ENCODE measurements at regions not wholly inside any gene's neighbourhood (a gene's known extent, or its start where the extent isn't known, plus 50 kb on each side); places are given as distances from the start of the nearest gene placed in this dataset.

DNA sequence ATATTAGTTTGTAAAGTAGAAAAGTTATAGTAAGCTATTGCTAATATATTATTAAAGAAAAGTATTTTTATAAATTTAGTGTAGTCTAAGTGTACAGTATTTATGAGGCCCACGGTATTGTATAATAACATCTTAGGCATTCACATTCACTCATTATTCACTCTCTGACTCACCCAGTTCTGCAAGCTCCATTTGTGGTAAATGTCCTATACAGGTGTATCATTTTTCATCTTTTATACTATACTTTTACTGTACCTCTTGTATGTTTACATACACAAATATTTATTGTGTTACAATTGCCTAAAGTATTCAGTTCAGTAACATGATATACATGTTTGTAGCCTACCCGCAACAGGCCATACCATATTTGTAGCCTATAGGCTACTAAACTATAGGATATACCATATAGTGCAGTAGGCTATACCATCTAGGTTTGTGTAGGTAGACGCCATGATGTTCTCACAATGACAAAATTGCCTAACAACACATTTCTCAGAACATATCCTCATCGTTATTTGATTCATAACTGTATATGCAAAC is 246.8 kb upstream of the ALCAM start:
- no peaks in the 10 kb centered on the region for H3K27me3 Mint-ChIP-seq (ENCODE audit: low read depth)
- peaks cover 1% of the 10 kb centered on the region for H3K36me3 Mint-ChIP-seq (ENCODE audit: low read depth)
- TF ChIP-seq, protein P1, sequence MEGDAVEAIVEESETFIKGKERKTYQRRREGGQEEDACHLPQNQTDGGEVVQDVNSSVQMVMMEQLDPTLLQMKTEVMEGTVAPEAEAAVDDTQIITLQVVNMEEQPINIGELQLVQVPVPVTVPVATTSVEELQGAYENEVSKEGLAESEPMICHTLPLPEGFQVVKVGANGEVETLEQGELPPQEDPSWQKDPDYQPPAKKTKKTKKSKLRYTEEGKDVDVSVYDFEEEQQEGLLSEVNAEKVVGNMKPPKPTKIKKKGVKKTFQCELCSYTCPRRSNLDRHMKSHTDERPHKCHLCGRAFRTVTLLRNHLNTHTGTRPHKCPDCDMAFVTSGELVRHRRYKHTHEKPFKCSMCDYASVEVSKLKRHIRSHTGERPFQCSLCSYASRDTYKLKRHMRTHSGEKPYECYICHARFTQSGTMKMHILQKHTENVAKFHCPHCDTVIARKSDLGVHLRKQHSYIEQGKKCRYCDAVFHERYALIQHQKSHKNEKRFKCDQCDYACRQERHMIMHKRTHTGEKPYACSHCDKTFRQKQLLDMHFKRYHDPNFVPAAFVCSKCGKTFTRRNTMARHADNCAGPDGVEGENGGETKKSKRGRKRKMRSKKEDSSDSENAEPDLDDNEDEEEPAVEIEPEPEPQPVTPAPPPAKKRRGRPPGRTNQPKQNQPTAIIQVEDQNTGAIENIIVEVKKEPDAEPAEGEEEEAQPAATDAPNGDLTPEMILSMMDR (IDR thresholded peaks at IDR 0.05) = no peak
- no peak for DNase-seq (ENCODE audit: low spot score)
- H3K4me3 Mint-ChIP-seq (ENCODE audit: unreplicated experiment) = no peak overlapping the region
- H3K27ac Mint-ChIP-seq (ENCODE audit: unreplicated experiment) = no peak overlapping the region
- H3K4me1 Mint-ChIP-seq (ENCODE audit: low read depth) = no peaks in the 10 kb centered on the region
- peaks cover 4% of the 10 kb centered on the region for H3K9me3 Mint-ChIP-seq (ENCODE audit: low read depth)

DNA sequence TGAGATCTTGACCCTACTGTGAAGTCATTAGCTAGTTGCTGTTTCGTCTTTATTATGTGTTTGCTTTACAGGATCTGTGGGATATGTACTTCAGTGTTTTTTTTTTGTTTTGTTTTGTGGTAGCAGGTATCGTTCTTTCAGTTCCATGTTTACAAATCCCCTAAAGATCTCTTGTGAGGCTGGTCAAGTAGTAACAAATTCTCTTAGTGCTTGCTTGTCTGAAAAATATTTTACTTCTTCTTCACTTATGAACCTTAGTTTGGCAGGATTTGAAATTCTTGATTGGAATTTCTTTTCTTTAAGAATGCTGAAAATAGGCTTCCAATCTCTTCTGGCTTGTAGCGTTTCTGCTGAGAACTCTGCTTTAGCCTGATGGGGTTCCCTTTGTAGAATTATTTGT is 235.8 kb upstream of the ALCAM start:
- H3K36me3 Mint-ChIP-seq (ENCODE audit: low read depth) = peaks cover 30% of the 10 kb centered on the region
- H3K27me3 Mint-ChIP-seq (ENCODE audit: low read depth) = no peaks in the 10 kb centered on the region
- H3K4me1 Mint-ChIP-seq (ENCODE audit: low read depth) = no peaks in the 10 kb centered on the region
- no peak overlapping the region for H3K4me3 Mint-ChIP-seq (ENCODE audit: unreplicated experiment)
- peaks cover 39% of the 10 kb centered on the region for H3K9me3 Mint-ChIP-seq (ENCODE audit: low read depth)
- no peak for DNase-seq (ENCODE audit: low spot score)
- H3K27ac Mint-ChIP-seq (ENCODE audit: unreplicated experiment) = no peak overlapping the region
- TF ChIP-seq, protein P1 (IDR thresholded peaks at IDR 0.05) = no peak

DNA sequence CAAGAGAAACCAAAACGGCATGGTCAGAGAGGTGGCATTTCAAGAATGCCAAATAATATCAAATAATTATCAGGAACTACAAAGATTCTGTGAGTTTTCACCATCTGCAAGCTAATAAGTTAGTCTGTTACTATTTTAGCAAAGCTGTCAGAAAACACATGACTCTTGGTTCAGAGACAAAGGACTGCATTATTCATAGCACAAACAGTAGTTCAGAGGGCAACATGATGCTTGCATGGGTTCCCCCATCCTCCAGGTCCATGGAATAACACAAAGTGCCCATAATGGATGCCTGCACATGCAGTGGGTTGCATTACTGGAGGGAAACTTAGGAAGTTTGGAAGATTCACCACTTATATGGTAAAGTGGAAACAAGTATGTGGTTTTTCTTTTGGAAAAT is 228.8 kb upstream of the ALCAM start:
- H3K4me1 Mint-ChIP-seq (ENCODE audit: low read depth) = peaks cover 24% of the 10 kb centered on the region
- no peak overlapping the region for H3K27ac Mint-ChIP-seq (ENCODE audit: unreplicated experiment)
- TF ChIP-seq, protein P1 (IDR thresholded peaks at IDR 0.05) = no peak
- H3K9me3 Mint-ChIP-seq (ENCODE audit: low read depth) = peaks cover 2% of the 10 kb centered on the region
- no peaks in the 10 kb centered on the region for H3K27me3 Mint-ChIP-seq (ENCODE audit: low read depth)
- no peaks in the 10 kb centered on the region for H3K36me3 Mint-ChIP-seq (ENCODE audit: low read depth)
- no peak overlapping the region for H3K4me3 Mint-ChIP-seq (ENCODE audit: unreplicated experiment)
- DNase-seq (ENCODE audit: low spot score) = no peak

DNA sequence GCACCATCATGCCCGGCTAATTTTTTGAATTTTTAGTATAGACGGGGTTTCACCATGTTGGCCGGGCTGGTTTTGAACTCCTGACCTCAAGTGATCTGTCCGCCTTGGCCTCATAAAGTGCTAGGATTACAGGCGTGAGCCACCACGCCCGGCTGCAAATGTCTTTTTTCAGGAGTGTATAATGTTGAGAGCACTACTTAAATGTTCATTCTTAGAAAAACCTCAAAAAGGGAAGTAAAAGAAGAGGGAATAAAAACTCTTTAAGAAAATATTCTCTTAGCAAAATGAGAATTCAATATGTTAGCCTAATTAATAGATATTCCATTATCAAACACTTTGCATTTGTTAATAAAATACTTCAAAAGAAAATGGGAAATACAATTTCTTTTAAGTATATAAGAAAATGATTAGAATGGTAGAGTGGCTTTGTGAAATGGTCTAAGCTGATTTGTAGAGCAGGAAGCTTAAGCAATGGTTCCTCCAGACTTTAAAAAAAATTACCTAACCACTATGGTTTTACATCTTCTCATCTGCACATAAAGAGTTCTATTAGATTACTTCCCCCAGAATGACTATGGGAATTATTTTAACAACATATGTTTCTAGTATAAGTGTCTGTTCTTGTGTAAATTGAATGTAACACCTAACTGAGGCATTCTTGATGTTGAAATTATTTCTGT is 226.7 kb upstream of the ALCAM start:
- Mint-ChIP-seq H3K4me1 (ENCODE audit: low read depth) (peaks cover 24% of the 10 kb centered on the region), H3K36me3 (ENCODE audit: low read depth) (no peaks in the 10 kb centered on the region), H3K27me3 (ENCODE audit: low read depth) (no peaks in the 10 kb centered on the region), H3K27ac (ENCODE audit: unreplicated experiment) (no peak overlapping the region), H3K9me3 (ENCODE audit: low read depth) (peaks cover 2% of the 10 kb centered on the region), H3K4me3 (ENCODE audit: unreplicated experiment) (no peak overlapping the region)
- TF ChIP-seq, protein P1 (IDR thresholded peaks at IDR 0.05) = no peak
- no peak for DNase-seq (ENCODE audit: low spot score)

DNA sequence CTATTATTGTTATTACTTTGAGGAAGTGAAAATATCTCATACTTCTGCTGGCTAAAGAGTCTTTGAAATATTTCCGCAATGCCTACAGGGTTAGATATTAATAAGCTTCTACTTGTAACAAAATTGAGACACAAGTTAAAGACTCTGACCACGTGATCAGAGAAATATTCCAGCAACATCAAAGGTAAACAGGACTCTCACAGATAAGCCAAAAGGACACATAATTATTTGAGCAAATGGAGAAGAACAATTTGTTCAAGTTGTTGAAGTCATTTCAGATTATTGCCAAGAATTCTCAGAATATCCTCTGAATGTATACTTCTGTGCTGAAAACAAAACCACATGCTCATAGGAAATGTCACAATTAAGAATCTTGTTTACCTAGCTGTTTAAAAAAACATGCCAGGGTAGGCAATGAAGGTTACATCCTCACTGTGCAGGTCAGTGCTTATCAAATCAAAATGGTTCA is 225.8 kb upstream of the ALCAM start:
- peaks cover 24% of the 10 kb centered on the region for H3K4me1 Mint-ChIP-seq (ENCODE audit: low read depth)
- H3K4me3 Mint-ChIP-seq (ENCODE audit: unreplicated experiment) = no peak overlapping the region
- DNase-seq (ENCODE audit: low spot score) = no peak
- no peaks in the 10 kb centered on the region for H3K27me3 Mint-ChIP-seq (ENCODE audit: low read depth)
- H3K9me3 Mint-ChIP-seq (ENCODE audit: low read depth) = peaks cover 2% of the 10 kb centered on the region
- no peaks in the 10 kb centered on the region for H3K36me3 Mint-ChIP-seq (ENCODE audit: low read depth)
- TF ChIP-seq, protein P1 (IDR thresholded peaks at IDR 0.05) = no peak
- H3K27ac Mint-ChIP-seq (ENCODE audit: unreplicated experiment) = no peak overlapping the region
